ENCODE measurements at regions not wholly inside any gene's neighbourhood (a gene's known extent, or its start where the extent isn't known, plus 50 kb on each side); places are given as distances from the start of the nearest gene placed in this dataset.

- no TSS peak for BruUV-seq (replicated peaks)
- Histone ChIP-seq H3K4me1 (ENCODE audit: insufficient read depth, low read length, poor library complexity, severe bottlenecking) (no peaks in the 10 kb centered on the region), H3K4me3 (ENCODE audit: low read depth, low read length, poor library complexity, severe bottlenecking) (no peak overlapping the region), H3K9me3 (ENCODE audit: low read depth, low read length, poor library complexity, severe bottlenecking) (no peaks in the 10 kb centered on the region), H3K27ac (ENCODE audit: low read depth, low read length, poor library complexity, severe bottlenecking) (no peak overlapping the region), H3K27me3 (replicated peaks; ENCODE audit: insufficient read depth, low read depth, low read length, poor library complexity) (peaks cover 42% of the 10 kb centered on the region), H3K36me3 (ENCODE audit: insufficient read depth, low read length, poor library complexity, severe bottlenecking) (no peaks in the 10 kb centered on the region)
- CTCF ChIA-PET, result no interaction called here
- TF ChIP-seq EZH2 (IDR thresholded peaks at IDR 0.05; ENCODE audit: borderline replicate concordance, low read depth, low read length, poor library complexity, severe bottlenecking) (no peak), CTCF (conservative IDR thresholded peaks at IDR 0.05; ENCODE audit: low read depth, low read length) (no peak)
- POLR2A ChIA-PET (ENCODE audit: low non-redundant PET), result no interaction called here
- intact Hi-C loops (cut with micrococcal nuclease; ENCODE audit: unreplicated experiment), result no loop called here
- DNase-seq (ENCODE audit: low spot score), result no peak
These were observed 108.8 kb upstream of the PLAAT1 start for GRCh38 chr3:193132241-193132640.

GRCh38 chr3:193132964-193133363 is 108.1 kb upstream of the PLAAT1 start:
- no TSS peak for BruUV-seq (replicated peaks)
- no peaks in the 10 kb centered on the region for H3K4me1 ChIP-seq (ENCODE audit: insufficient read depth, low read length, poor library complexity, severe bottlenecking)
- POLR2A ChIA-PET (ENCODE audit: low non-redundant PET), result no interaction called here
- DNase-seq (ENCODE audit: low spot score), result no peak
- TF ChIP-seq EZH2 (IDR thresholded peaks at IDR 0.05; ENCODE audit: borderline replicate concordance, low read depth, low read length, poor library complexity, severe bottlenecking), result no peak
- TF ChIP-seq CTCF (conservative IDR thresholded peaks at IDR 0.05; ENCODE audit: low read depth, low read length), result no peak
- H3K4me3 ChIP-seq (ENCODE audit: low read depth, low read length, poor library complexity, severe bottlenecking), result no peak overlapping the region
- no peaks in the 10 kb centered on the region for H3K9me3 ChIP-seq (ENCODE audit: low read depth, low read length, poor library complexity, severe bottlenecking)
- intact Hi-C loops (cut with micrococcal nuclease; ENCODE audit: unreplicated experiment), result no loop called here
- CTCF ChIA-PET, result no interaction called here
- no peak overlapping the region for H3K27ac ChIP-seq (ENCODE audit: low read depth, low read length, poor library complexity, severe bottlenecking)
- peaks cover 40% of the 10 kb centered on the region for H3K27me3 ChIP-seq (replicated peaks; ENCODE audit: insufficient read depth, low read depth, low read length, poor library complexity)
- no peaks in the 10 kb centered on the region for H3K36me3 ChIP-seq (ENCODE audit: insufficient read depth, low read length, poor library complexity, severe bottlenecking)

- BruUV-seq (replicated peaks), result no TSS peak
- ChIA-PET CTCF (no interaction called here), POLR2A (ENCODE audit: low non-redundant PET) (no interaction called here)
- no peaks in the 10 kb centered on the region for H3K9me3 ChIP-seq (ENCODE audit: low read depth, low read length, poor library complexity, severe bottlenecking)
- peak; percentile 19 for DNase-seq (ENCODE audit: low spot score)
- TF ChIP-seq EZH2 (IDR thresholded peaks at IDR 0.05; ENCODE audit: borderline replicate concordance, low read depth, low read length, poor library complexity, severe bottlenecking), result no peak
- TF ChIP-seq CTCF (conservative IDR thresholded peaks at IDR 0.05; ENCODE audit: low read depth, low read length), result no peak
- intact Hi-C loops (cut with micrococcal nuclease; ENCODE audit: unreplicated experiment), result no loop called here
- H3K4me1 ChIP-seq (ENCODE audit: insufficient read depth, low read length, poor library complexity, severe bottlenecking), result no peaks in the 10 kb centered on the region
- no peak overlapping the region for H3K4me3 ChIP-seq (ENCODE audit: low read depth, low read length, poor library complexity, severe bottlenecking)
- no peaks in the 10 kb centered on the region for H3K36me3 ChIP-seq (ENCODE audit: insufficient read depth, low read length, poor library complexity, severe bottlenecking)
- peaks cover 40% of the 10 kb centered on the region for H3K27me3 ChIP-seq (replicated peaks; ENCODE audit: insufficient read depth, low read depth, low read length, poor library complexity)
- no peak overlapping the region for H3K27ac ChIP-seq (ENCODE audit: low read depth, low read length, poor library complexity, severe bottlenecking)
These were observed 106.2 kb upstream of the PLAAT1 start for GRCh38 chr3:193134856-193135255.

All from A673 (cell line).